ENCODE measurements at regions not wholly inside any gene's neighbourhood (a gene's known extent, or its start where the extent isn't known, plus 50 kb on each side); places are given as distances from the start of the nearest gene placed in this dataset.

DNA sequence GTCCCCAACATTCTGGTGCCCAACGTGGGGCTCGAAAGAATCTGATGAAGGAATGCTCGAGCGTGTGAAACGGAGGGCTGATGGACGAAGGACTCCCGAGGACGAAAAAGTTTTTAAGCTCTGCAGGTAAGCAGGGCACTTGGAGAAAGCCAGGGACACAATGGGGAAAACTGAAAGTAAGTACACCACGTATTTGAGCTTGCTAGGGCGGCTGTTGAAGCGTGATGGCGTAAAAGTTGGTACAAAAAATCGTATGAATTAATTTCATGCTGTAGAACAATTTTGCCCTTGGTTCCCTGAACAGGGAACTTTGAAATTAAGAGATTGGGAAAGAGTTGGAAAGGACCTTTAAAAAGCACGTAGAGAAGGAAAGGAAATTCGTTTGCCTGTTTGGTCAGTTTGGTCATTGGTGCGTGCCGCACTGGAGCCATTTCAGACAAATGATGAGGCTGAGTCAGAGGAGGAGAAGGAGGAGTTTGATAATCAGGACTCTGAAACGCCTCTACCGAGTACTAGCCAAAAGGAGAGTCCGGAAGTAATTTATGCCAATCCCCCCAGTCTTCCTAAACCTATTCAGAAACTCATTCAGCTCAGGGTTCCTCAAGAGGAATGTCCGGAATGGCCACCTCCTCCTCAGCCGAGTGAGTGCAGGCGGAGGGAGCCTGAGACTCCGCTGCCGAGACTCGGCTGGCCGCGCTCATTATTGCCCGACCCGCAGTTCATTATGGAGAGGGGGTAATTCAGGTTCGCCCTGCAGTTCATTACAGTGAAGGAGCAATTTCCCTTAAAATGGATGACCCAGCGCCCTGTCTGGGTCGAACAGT is 59.2 kb upstream of the PRSS16 start:
- TF ChIP-seq MAX (IDR thresholded peaks at IDR 0.05; ENCODE audit: low read depth, low read length) = no peak
- no peak for TF ChIP-seq SKIL (IDR thresholded peaks at IDR 0.05; ENCODE audit: low read depth, poor library complexity, severe bottlenecking)
- TF ChIP-seq NKRF (conservative IDR thresholded peaks at IDR 0.05) = 0 out of 2 replicates have a peak, but pooled peaks have one; percentile 47
- no peak for TF ChIP-seq NRF1 (conservative IDR thresholded peaks at IDR 0.05; ENCODE audit: low read depth, low read length)
- TF ChIP-seq RAD51 (IDR thresholded peaks at IDR 0.05) = no peak
- TF ChIP-seq IKZF1 (conservative IDR thresholded peaks at IDR 0.05) = peak; percentile 43
- TF ChIP-seq GABPA (IDR thresholded peaks at IDR 0.05; ENCODE audit: low read depth) = 0 out of 2 replicates have a peak, but pooled peaks have one; percentile 17
- no peak for TF ChIP-seq POLR2AphosphoS5 (IDR thresholded peaks at IDR 0.05; ENCODE audit: low read length)
- TF ChIP-seq CTCF (IDR thresholded peaks at IDR 0.05 in 2 of 3, conservative IDR thresholded peaks at IDR 0.05 in 1 of 3; ENCODE audit: control insufficient read depth in 2 of 3, extremely low read depth in 1 of 3, insufficient read depth in 1 of 3, low read depth in 3 of 3, low read length in 3 of 3) = no peak
- TF ChIP-seq CREB1 (IDR thresholded peaks at IDR 0.05; ENCODE audit: low read depth) = no peak
- no peak for TF ChIP-seq SP1 (IDR thresholded peaks at IDR 0.05; ENCODE audit: low read depth, low read length)
- TF ChIP-seq, protein P1, sequence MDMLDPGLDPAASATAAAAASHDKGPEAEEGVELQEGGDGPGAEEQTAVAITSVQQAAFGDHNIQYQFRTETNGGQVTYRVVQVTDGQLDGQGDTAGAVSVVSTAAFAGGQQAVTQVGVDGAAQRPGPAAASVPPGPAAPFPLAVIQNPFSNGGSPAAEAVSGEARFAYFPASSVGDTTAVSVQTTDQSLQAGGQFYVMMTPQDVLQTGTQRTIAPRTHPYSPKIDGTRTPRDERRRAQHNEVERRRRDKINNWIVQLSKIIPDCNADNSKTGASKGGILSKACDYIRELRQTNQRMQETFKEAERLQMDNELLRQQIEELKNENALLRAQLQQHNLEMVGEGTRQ (IDR thresholded peaks at IDR 0.05; ENCODE audit: borderline replicate concordance, low read depth, low read length) = no peak
- no peak for TF ChIP-seq CEBPB (IDR thresholded peaks at IDR 0.05; ENCODE audit: borderline replicate concordance in 1 of 2, low read depth in 2 of 2, low read length in 2 of 2)
